Inflammatory macrophage treated with lipopolysaccharide for 4 hours (primary cell): ENCODE measurements at regions not wholly inside any gene's neighbourhood (a gene's known extent, or its start where the extent isn't known, plus 50 kb on each side); places are given as distances from the start of the nearest gene placed in this dataset.
"Not testable (repeated sequence)": the region's sequence is repeated elsewhere in the genome, so short reads cannot be mapped to it uniquely, and the experiment has no call there.

Source experiments
- DNase-seq: peaks from one replicate; pipeline ENCODE4 v3.0.0-alpha.2; 2020

DNA sequence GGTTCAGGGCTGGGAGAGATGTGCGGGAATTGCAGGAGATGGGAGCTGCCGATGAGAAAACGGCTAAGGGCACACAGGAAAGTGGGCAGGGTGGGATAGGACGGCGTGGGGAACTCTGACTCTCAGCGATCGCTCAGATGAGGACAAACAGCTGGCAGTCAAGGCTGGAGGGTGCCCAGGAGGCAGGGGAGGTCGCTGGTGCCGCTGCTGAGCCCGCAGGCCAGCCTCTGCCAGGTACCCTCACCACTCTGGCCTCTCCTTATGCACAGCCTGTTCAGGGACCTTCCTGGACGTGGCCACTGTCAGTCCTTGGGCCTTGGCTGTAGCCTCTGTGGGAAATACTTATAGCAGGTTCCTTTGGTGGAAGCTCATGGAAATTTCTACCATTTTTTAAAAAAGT lies 308.6 kb downstream of the TEX29 start:
- no peak for DNase-seq

DNA sequence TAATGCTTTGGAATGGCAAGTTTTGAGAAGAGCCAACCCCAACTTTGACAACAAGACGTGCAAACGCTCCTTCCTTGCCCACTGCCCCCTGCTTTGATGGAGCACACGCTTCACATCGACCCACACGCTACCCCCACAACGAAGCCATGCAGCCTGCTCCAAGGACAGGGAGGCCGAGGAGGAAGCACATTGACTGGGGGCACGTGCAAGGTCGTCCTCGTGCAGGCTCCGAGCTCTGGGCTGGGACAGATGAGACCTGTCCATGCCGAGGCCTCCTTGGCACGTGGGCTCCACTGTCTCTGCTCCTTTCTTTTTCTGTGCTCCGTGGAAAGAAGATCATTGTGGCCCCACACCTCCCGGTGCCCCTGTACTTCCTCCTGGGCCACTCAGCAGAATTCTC lies 309.0 kb downstream of the TEX29 start:
- no peak for DNase-seq

DNA sequence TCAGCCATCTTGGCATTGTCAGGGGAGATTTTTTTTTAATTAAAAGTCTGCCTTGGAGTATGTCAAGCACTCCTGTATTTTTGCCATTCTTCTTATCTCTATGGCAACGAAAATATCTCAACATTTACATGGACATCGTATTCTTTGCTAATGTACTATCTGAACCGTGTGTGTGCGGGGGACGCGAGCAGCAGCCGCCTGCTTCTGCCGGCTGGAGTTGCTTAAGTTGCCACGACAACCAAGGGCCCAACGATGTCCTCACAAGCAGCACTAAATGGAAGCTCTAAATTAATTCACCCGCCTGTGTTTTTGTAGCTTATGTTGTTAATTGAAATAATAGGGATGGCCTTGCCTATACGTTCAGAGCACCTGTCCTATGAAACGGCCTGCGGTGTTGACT lies 309.5 kb downstream of the TEX29 start:
- no peak for DNase-seq

DNA sequence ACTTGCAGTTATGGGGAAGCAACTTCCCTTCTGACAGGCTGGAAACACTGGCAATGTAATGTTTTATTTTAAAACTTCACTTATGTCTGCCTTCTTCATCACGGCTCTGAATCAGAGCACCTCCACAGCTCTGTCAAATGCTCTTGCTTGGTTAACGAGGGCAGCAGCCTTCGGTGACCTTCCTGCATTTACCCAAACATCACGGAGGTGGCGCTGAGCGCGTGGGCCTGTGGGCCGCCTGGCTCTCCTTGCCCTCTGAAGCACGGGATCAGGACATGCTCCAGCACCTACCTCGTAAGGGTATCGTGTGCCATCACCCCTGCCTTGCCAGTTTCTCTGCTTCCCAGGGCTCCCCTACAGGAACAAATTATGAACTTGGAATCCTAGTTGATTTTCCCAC lies 310.0 kb downstream of the TEX29 start:
- no peak for DNase-seq

DNA sequence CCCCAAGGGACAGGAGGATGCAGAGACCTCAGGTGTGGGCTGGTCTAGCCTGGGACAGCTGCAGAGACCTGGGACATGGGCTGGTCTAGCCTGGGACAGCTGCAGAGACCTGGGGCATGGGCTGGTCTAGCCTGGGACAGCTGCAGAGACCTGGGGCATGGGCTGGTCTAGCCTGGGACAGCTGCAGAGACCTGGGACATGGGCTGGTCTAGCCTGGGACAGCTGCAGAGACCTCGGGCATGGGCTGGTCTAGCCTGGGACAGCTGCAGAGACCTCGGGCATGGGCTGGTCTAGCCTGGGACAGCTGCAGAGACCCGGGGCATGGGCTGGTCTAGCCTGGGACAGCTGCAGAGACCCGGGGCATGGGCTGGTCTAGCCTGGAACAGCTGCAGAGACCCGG lies 310.8 kb downstream of the TEX29 start:
- DNase-seq, result not testable (repeated sequence)

DNA sequence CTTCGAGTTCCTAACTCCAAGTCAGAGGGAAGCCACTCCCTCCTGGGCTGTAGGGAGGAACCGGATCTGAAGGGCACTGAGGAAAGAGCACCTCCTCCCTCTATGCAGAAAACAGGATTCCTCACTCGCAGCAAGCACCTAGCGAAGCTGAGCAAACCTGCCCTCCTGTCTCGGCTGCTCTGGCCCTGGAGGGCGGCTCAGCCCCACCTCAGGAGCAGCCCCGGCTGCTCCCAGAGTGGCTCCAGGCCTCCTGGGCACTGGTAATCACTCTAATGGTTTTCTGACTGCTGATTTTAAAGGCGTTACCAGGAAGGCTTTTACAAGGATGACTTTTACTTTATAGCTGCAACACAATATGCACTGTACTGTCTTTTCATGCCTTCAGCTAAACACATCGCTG lies 312.5 kb downstream of the TEX29 start:
- DNase-seq, result no peak

DNA sequence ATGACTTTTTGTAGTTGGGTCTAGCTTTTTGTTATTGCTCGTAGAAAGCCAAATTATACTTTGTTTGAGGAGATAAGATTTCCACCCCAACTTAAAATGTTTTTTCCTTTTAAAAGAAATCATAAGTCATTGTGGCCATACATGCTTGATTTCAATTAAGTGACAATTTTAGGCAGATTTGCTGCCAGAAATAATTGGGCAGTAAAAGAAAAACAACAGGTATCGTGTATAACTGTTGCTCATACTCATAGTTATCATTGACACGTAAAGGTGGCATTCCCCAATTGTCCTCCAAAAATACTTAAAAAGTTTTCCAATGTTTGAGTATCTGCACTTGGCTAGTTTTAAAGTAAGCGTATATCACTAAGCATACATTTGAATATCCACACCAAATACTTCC lies 313.0 kb downstream of the TEX29 start:
- DNase-seq, result no peak

DNA sequence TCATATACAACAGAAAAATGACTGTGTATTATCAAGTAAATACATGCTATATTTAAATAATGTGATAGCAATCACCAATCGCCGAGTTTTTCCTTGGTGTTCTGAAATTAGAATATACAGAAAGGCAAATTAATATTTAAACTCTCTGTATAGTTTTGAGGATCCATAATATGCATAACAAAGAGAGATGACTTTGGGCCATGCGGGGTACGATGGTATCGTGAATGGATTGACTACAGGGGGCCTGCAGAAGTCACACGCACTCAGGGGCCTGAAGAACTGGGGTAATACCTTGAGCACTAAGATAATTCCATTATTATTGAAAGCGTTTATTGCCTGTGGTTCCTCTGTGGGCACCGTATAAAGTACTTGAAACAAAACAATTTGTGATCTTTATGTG lies 314.0 kb downstream of the TEX29 start:
- no peak for DNase-seq

DNA sequence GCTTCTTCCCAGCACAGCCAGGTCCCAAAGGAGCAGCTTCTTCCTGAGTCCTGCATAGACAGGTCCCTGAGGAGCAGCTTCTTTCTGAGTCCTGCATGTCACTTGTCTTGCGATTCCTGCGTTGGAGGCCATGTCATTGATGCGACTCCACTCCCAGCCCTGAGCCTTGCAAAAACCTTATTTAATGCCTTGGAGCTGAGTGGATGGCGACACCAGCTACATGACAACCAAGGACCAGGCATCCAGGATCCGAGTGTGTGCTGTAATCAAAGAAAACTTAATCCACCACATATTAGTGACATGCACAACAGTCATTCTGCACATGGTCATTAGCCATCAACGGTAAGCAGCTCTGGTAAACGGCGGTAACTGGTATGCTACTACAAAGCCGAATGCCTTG lies 315.8 kb downstream of the TEX29 start:
- no peak for DNase-seq

DNA sequence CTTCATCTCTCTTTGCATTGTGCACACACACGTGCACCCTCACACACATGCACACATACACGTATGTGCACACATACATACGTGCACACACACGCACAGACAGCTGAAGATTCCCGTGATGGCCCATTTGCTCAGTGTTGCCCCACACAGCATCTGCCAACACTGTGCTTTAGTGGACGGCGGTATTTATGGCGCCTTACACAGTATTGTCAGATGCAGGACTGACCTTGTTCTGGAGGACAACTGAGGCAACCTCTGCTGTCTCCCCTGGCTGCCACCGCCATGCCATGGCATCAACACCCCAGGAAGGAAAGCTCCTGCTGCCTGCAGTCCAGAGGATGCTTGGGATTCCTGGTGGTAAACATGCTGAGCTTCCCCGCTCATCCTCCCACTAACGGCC lies 316.4 kb downstream of the TEX29 start:
- no peak for DNase-seq

DNA sequence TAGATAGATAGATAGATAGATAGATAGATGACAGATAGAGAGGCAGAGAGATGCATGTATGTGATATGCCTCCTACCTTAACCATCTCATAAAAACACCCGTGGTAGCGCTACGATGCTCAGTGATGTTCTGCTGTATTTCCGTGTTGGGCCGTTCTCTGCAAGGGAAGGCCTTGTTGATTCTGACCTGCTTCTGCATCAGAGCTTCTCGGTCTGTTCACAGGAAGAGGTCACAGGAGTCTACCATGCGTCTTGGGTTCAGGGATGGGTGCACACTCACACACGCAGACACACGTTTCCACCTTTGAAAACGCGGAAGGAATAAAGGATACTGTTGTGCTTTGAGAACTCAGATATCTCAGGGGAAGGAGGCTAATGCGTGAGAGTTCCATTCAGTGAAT lies 316.9 kb downstream of the TEX29 start:
- DNase-seq, result no peak

DNA sequence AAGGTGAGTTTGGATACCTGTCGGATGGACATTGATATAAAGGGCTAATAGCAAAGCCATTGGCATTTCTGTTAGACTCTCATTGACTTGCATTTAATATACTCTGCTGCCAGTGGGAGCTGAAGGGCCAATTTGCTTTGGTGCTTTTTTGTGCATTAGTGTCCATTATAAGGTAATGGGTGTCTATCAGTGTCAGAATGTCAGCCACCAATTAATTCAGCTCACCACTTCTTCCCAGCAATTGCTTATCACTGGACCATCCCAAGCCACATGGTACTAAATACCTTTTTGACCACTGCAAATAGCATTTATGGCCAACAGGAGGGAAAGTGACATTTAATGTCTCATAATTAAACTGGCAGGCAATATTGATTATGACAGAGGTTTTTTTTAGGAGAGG lies 317.8 kb downstream of the TEX29 start:
- DNase-seq, result no peak

DNA sequence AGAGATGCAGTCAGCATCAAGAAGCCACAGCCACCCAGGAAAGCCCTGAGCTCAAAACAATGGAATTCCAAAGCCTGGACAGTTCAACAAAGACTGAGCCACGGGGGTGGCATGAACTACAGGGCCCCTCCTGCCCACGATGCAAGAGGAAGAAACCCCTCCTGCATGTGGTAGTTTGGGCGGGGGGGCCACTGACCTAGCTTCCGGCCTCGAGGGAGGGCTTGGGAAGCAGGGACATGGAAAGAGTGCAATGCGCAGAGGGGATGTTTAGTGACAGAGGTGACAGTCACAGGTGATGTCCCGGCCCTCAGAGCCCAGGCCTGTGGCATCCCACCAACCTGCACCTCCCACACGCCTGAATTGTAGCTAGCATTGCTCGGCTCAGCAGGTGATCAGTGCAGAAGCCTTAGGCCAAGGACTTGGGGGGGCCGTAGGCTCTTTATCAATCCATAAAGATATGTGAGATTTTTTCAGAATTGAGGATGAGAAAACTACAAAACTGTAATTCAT lies 318.8 kb downstream of the TEX29 start:
- no peak for DNase-seq

DNA sequence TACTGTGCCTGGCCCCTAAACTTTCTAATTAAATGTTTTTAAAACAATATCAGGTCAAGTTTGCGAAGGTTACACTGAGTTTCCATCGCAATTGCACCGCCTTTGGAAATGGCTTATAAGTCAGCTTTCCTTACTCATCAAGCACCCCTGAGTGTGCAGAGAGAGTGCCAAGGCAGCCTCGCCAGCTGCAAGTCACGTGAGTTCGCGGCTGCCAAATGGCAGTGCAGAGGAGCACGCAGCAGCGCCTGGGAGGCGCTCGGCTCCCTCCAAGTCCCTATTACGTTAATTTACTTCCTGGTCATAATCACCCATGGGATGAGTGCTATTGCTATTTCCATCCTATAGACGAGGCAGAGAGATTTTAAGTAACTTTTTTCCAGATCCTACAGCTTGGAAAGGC lies 319.6 kb downstream of the TEX29 start:
- DNase-seq, result no peak

DNA sequence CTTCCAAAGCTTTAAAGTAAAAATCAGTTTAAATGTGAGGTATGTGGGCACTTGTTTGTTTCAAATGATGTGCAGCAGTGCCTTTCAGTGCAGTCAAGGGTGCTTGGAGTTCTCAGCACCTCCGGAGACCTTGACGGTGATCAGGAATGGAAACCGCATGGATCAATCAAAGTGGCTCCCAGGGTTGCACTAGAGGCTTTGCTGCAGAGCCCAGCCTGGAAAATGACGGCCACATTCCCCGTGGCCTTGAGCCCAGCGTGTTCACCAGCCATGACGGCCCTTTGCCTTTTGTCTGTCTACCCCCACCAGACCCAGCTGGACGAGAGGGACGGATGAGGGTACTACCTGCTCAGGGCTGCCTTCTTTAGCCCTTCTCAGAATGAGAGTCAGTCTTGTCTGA lies 320.0 kb downstream of the TEX29 start:
- no peak for DNase-seq

DNA sequence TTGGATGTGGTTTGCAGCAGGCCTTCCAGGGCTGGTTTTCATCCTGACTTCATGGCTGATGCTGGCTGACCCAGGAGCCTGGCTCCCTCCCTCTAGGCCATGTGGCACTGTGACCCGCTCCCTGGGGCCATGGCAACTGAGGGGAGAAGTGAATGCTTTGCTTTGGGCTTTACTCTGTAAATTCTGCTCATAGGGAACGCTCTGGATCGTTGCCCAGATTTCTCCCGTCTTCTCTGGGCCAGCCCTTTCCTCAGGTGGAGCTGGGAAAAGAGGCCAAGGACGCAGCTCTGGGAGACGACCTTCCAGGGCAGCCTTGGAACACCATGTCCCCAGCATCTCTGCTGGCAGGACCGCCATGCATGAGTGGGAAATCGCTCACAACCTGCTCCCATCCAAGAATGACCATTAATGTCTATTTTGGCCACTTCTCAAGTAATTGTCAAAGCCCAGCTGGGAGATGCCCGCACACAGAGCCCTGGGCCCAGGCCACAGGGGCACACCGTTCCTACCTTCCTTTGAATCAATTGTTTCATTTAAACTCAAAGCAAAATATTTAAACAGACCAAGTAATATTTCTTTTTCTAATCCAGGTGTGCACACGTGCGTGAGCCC lies 321.8 kb downstream of the TEX29 start:
- no peak for DNase-seq

DNA sequence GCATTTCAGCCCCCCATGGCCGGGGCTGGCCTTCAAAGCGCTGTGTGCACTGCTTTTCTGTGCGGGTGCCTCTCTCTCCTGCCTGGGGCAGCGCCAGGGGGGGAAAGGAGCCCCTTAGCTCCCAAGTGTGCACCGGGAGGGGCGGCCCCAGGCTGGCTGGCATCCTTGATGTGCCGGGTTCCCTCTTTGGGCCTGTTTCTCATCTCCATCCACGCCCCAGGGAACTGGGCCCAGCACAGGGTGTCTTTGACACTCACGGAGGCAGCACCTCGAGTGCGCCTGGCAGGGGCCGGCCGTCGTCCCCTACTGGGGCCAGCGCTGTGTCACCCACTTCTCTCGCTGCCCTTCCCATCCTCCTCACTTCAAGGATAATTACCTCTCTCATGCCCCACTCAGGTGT lies 324.3 kb downstream of the TEX29 start:
- DNase-seq, result no peak

DNA sequence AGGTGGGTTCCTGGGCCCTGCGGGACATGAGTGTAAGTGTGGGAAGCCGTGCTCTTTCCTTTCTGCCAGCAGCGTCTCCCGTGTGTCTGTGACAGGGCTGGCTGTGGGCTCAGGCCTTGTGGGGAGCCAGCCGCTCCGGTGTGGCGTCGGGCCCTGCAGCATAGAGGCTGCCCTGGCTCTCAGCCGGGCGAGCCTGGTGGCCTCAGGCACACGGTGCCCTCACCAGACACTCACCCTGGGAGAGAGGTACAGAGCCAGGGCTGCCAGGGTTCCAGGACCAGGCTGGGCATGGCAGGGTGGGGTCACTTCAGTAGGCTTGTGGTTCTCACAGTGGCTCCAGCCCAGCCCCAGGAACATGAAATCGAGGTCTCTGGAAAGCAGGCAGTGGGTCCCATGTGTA lies 324.8 kb downstream of the TEX29 start:
- no peak for DNase-seq

DNA sequence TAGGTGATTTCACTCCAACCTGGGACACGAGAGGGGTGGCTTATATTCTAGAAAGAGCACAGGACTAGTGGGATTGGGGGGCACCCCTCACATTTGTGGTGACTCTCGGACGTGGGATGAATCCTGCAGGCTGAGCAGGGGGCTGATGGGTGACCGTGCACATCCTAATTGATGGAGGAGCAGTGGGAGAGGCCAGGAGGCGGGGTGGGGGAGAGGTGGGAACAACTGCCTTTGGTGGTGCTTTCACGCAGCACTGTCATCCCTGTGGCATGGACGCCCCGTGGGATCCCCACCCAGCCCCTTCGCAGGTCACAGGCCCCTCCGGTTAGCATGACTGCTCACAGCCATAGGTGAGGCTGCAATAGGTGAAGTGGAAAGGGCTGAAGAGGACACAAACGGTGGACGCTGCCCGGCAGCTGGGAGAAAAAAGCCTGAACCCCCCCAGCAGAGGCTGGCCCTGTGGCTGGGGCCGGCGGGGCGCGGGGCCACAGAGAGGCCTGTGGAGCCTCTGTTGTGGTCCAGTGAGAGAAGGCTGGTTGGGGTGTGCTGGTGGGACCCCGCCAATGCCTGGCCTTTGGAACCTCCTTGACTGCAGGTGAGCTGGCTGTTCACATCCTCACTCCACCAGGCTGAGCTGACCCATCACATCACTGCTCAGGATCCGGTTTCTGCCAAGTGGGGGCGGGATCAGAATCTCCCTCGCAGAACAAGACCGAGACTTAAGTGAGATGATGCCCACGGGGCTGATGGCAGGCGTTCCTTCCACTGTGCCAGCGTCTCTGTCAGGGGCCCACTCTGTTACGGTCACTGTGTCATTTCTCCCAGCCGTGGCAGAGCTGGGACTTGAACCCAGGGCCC lies 325.4 kb downstream of the TEX29 start:
- DNase-seq, result no peak

DNA sequence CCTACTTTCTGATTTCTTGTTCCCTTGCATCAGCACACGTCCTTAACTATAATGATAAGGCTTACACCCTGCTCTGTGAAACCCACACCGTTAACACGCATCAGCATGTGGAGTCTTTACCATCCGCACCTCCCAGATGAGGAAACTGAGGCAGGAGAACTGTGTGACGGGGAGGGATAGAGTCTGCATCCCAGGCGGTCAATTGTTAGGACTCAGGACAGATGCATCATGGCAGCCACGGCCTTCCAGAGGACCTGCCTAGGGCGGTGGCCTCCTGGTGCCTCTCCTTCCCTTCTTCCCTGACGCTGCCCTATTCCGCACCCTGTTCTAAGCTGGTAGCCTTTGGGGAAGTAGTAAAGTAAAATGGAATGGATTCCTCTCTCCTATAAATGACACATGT lies 326.0 kb downstream of the TEX29 start:
- no peak for DNase-seq

DNA sequence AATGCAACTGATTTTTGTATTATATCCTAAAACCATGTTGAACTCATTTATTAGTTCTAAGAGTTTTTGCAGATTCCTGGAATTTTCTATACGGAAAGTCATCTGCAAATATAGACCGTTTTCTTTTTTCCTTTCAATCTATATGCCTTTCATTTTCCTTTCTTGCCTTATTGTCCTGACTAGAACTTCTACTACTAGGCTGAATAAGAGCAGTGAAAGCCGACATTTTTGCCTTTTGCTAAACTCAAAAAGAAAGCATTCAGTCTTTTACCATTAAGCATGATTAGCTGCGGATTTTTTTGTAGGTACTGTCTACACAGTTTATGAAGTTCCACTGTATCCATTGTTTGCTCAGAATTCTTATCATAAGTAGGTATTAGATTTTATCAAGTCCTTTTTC lies 328.4 kb downstream of the TEX29 start:
- no peak for DNase-seq

DNA sequence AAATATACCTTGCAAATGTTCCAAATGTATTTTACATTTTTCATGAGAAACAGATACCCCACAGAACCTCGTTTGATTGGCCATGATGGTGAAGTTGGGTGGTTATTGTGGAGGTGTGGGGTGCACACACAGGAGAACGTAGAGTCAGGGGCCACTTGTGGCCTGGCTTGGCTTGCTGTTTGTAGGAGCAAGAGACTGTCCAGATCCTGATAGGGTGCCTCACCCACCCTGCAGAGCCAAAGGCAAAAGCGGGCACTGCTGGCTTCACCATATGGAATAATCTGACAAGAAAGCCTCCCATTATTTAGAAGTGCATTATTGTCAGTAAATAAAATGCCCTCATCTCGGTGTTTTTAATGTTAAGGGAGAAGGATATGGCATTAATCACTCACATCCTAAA lies 330.2 kb downstream of the TEX29 start:
- no peak for DNase-seq

DNA sequence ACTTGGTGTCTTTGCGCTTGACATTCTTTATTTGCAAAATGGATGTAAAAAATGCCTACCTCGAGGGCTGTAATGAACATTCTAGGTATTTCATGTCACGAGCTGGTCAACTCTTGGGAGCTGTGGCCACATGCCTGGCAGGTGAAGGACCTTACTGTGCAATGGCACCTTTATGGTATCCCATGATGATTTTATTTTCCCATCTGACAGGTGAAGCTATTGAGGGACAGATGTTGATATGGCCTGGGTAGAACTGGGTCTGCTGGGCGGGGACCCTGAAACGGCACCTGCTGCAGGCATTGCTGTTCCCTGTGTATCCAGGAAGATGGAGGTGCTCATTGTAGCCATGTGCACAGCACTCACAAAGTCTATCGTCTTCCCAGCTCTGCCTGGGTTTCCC lies 332.2 kb downstream of the TEX29 start:
- no peak for DNase-seq

DNA sequence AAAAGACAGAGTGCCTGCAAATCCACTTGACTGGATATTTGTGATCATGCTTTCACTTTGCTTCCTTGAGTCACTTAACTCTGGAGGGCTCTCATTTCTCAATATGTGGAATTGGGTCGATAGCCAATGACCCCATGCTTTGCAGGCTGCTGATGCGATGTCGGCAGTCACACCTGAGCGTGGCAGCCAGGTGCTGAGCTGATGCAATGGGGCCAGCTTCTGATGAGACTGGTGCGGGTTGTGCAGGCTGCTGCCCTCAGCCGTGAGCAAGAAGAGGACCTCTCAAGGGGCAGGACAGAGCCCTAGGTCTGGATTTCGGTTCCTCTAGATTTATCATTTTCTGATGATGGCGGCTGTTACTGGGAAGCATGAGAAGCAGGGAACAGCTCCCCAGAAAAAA lies 334.1 kb downstream of the TEX29 start:
- no peak for DNase-seq

DNA sequence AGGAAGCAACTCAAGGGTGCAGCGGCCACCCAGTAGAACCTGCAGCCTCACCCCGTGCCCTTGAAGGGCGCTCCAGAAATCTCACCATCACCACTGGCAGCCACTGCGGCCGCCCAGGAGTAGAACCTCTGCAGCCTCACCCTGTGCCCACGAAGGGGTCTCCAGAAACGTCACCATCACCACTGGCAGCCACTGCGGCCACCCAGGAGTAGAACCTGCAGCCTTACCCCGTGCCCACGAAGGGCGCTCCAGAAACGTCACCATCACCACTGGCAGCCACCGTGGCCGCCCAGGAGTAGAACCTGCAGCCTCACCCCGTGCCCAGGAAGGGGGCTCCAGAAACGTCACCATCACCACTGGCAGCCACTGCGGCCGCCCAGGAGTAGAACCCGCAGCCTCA lies 336.0 kb downstream of the TEX29 start:
- DNase-seq, result no peak
